Transverse colon (tissue), 3 donors: ENCODE measurements at regions not wholly inside any gene's neighbourhood (a gene's known extent, or its start where the extent isn't known, plus 50 kb on each side); places are given as distances from the start of the nearest gene placed in this dataset.

Source experiments
- POLR2A ChIP-seq: fragments of 450-650 bp; IDR thresholded peaks from one replicate; pipeline ENCODE4 v1.6.1; 2016; ENCODE audit warnings: antibody characterized with exemption, mild to moderate bottlenecking, moderate library complexity
- TF ChIP-seq, protein P1 (sequence below), 5 experiments: fragments of 200-600 bp in 3 of 5; fragments of 450-650 bp in 2 of 5; sonication (generic) in 3 of 5; IDR thresholded peaks; 1 replicate in 2 of 5; 2 replicates in 3 of 5; pipeline ENCODE4 v1.5.1; 2016 to 2017; ENCODE audit warnings: antibody characterized with exemption in 5 of 5, inconsistent platforms in 3 of 5, mild to moderate bottlenecking in 2 of 5, moderate library complexity in 1 of 5

DNA sequence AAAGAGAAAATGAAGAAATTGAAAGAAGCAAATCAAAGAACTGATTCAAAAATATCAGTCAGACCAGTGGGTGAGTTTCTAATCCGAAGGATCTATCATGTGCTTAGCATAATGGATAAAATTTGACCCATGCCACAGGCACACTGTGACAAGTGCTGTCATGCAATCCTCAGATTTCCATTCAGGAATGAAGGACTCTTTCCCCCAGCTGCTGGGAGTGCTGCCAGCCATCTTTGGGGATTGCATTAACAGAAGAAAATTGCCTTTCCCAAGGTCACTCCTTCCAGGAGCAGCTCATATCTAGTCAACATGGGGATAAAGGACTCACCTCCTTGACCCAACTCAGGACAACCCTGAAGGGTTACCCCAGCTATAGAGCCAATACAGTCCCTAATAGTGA, 316.7 kb upstream of the TBX18 start:
- TF ChIP-seq, protein P1, sequence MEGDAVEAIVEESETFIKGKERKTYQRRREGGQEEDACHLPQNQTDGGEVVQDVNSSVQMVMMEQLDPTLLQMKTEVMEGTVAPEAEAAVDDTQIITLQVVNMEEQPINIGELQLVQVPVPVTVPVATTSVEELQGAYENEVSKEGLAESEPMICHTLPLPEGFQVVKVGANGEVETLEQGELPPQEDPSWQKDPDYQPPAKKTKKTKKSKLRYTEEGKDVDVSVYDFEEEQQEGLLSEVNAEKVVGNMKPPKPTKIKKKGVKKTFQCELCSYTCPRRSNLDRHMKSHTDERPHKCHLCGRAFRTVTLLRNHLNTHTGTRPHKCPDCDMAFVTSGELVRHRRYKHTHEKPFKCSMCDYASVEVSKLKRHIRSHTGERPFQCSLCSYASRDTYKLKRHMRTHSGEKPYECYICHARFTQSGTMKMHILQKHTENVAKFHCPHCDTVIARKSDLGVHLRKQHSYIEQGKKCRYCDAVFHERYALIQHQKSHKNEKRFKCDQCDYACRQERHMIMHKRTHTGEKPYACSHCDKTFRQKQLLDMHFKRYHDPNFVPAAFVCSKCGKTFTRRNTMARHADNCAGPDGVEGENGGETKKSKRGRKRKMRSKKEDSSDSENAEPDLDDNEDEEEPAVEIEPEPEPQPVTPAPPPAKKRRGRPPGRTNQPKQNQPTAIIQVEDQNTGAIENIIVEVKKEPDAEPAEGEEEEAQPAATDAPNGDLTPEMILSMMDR (IDR thresholded peaks at IDR 0.05), result no peak
- TF ChIP-seq POLR2A, result no peak
